GM21528 (cell line): ENCODE measurements at regions not wholly inside any gene's neighbourhood (a gene's known extent, or its start where the extent isn't known, plus 50 kb on each side); places are given as distances from the start of the nearest gene placed in this dataset.

Experiments
- ATAC-seq: cut with Tn5 transposase; IDR thresholded peaks from one replicate; pipeline ENCODE4 v1.9.1; 2021; ENCODE audit warnings: mild to moderate bottlenecking, moderate library complexity; ENCODE audit not compliant: unreplicated experiment, low FRiP score

DNA sequence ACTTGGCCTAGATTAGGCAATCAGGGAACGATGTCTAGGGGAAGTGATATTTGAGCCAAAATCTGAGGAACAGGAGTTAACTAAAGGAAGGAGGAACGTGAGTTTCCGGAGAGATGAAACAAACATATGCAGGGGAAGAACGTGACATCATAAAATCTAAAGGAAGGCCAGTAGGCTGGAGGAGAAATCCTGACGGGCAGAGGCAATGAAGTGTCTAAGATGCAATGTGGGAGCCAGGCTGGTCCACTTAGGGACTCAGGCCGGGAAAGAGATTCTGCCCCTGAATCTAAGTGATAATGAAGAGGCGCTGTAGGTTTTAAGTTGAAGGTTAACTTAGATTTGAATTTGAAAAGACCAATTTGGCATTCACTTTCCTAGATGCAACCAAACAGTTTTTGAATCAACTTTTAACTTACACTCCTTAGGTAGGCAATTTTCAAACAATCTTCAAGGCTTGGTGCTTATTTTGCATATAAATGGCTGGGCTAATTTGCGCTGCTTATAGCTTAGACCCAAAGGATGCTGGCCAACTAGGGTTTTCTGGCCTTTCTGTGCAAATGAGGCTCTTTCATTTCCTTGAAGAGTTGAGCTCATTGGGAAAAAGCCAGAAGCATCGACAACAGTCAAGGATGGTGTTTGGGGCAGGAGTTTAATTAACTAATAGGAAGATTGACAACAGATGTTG lies 221.7 kb downstream of the SOX11 start:
- no peak for ATAC-seq

DNA sequence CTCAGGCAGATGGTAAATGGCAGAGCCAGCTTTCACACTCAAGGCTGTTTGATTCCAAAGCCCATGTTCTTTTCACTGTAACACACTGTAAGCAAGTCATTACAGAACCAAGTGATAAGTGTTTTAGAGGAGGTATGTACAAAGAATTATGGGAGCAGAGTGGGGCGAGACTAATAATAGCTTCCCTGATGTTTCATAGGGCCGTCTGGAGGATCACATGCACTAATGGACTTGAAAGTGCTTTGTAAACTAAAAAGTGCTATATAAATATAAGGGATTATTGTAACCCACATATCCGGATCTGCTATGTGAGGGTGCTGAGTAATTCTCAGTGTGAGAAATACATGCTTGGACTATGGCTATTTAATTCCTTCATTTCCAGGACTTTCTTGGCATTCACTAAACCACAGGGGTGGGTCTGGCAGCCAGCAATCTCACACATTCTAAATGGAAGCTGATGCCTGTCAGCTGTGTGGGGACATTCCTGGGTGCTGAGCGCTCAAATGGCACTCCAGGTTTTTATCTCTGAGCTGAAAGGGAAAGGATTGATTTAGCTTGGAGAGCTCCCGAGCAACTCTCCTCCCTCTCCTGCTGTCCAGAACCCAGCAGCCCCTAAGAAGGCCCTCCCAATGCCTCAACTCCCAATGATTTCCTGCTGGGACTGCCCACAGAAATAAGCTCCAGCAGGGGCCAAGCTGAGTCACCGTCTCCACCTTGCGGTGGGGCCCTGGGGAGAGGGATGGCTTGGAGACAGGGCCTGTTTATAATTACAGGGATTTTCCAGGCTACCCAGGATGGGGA lies 222.8 kb downstream of the SOX11 start:
- no peak for ATAC-seq

DNA sequence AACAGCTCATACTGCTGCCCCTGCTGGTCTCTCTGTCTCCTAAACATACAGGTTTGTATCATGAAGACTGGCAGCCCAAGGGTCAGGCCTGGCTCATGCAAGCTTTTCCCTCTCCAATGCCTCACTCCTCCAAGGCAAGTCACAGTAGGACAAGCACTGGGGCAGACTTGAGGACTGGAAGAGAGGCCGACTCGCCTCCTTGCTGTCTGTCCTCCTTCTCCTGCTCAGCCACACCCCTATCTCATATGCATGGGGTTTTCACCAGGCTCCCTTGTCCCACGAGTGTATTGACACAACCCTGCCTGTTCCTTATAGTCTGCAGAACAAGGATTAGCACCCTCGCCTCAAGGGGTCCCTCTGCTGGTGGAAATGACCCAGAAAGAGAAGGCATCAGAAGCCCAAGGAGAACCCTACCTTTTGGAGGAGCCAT lies 223.7 kb downstream of the SOX11 start:
- no peak for ATAC-seq

DNA sequence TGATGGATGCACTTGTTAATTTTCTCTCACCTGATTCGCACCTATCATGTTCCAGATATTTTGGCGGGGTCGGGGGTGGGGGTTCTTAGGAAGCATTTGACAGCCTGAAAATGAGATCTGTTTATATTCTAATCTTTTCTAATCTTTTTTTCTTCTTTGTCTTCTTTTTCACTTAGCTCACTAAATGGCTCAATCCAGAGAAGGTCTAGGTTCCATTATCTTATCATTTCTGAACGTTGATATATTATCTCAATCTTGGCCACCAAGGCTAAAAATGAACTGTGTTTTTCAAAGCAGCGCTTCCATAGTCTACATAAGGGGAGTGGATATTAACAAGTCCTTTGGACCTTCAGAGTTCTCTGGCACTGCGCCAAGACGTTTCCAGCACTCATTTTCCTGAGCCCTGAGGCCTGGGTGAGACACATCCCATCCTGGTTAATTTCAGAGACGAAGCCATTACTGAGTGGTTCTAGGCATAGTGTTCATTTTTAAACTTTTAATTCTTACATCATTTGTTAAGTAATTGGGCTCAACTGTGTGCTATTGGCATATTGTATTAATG lies 229.0 kb downstream of the SOX11 start:
- no peak for ATAC-seq

DNA sequence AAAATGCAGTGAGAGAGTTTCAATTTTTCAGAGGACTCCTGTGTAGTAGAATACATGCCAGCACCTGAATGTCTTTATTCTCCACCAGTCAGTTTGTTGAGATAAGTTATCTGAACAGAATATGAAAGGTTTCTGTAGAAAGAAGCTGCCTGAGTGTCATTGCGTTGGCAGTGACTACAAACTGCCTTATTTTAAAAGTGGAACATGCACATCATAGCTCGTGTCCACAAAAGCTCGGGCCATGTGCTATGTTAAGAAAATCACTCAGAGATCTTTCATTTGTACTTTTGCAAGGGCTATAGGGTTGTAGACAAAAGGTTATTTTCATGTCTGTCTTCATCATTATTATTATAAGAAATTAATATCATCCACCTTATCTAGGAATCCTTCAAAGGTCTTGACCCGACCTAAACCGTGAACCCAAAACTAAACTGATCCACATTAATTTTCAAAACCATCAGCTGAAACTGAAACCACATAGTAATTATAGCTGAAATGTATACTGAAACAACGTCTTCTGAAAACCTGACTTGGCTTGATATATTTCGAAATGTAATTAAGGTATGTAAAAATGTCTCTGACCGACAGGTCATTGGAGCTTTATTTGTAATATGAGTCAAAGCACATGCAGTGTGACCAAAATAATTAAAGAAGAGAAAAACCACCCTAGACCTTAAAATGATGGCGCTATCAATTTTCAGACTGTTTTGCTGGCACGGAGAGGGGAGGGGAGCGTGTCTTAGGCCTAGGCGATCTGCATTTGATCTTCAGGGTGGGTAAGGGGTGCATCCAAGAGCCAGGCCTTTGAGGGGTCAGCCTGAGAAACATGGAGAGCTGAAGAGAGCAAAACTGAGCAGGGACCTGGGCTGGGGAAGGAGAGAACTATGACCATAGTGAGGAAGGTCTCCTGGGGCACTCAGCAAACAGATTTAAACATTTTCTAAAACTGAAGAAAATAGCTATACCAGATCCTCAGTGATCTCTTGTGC lies 232.1 kb downstream of the SOX11 start:
- ATAC-seq, result no peak

DNA sequence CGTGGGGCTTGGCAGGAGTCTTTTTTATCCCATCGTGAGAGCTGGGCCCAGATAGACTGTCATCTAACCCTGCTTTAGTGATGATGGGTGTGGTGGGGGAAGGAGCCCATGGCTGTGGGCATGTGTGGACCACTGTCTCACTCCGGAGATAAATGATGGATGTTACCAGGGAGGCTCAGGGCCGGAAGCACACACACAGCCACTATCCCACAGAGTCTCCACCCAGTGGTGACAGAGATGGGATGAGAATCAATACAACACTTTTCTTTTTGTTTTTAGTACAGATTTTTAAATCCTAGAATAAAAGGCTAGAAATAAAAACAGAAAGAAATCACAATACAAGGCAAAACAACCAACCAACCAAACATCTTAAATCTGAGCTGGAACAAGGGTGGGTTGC lies 233.4 kb downstream of the SOX11 start:
- ATAC-seq, result no peak

DNA sequence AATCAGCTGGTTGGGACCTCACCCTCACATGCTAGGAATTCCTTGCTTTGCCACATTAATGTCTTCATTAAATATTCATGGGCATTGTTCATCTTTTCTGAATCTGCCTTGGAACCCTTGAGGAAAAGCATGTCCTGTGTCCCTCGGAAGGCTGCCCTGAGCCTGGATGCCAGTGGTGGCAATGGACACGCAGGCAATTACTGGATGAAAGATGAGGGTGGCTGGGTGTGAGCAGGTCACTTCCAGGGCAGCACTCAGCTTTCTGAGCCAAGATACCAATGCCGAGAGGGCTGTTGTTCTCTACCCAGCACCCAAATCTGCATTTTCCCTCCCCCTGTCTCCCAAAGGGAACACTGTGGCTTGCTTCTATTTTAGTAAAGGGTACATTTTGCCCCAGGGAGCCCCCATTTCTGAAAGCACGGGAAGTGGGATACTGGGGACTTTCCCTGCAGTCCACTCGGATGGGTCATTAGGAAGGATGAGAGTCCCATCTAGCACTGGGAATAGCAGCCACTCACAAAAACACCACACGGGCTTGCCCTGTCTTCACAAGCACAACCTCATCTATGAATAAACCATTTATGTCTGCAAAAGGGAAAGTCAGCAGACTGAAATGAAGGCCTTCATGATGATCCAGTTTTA lies 234.8 kb downstream of the SOX11 start:
- no peak for ATAC-seq

DNA sequence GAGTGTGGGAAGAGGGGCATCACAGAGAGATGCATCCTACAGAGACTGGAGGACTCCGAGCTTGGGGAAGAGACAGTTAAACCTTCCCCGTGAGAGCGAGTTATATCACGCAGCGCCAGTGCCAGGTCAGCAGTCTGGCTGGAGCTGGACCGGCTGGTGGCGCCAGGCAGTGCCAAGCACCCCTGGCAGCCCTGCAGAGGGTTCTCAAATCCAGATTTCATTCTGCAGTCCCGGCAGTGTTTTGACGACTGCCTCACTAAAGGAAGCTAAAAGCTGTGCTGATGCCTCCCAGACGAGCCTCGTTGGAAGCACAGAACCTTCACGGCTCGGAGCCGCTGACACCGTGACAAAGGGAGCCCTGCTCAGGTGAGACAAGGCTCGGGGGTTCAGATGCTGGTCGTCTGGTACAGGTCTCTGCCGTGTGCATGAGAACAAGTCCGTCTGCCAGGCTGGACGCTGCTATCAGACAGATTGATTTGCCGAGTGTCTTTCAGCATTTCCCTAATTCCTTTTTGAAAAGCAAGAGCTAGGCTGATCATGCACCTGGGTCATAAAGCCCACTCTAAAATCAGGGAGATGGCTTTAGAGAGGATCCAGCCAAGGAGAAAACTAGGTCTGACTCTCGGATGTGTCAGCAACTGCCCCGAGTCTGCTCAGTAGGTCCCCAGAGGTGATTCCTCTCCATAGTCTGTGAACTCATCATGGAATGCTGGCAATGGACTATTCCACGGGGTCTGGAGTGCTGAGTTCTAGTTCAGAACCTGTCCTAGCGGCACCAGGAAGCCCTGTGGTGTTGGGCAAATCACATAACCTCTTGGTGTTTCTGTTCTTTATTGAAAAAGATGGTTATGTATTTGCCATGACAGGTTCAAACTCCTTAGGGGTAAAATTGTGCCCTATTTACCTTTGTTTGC lies 240.6 kb downstream of the SOX11 start:
- ATAC-seq, result no peak

DNA sequence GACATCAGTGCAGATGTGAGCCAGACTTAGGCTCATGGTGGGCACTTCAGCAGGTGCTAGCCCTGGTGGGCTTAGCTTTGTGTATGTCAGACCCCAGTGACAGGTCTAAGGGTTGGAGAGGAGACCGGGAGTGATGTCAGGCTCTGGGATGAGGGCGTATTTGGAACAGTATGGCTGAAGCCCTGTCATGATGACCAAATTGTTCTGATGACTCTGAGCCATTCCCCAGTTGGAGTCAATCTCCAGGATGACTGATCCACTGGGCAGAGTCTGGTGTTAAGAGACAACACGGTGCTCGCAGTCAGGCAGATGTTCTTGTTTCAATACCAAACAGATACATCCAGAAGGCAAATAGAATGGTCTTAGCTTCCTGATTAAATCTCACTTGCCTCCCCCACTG lies 241.5 kb downstream of the SOX11 start:
- no peak for ATAC-seq

DNA sequence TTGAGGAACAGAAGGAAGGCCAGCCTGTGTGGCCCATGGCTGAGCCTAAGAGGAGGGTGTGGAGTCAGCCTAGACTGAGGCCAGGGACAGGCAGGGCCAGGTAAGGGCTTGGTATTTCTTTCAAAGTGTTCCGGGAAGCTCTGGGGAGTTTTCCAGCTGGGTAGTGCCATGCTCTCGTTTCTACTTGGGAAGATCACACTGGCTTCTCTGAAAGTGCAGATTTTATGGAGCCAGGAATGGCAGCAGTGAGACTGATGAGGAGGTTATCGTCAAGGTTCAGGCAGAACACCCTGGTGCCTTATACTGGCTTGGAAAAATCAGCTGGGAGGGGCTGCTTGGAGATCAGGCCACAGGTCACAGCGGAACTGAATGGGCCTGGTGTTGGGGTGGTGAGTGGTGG lies 245.1 kb downstream of the SOX11 start:
- no peak for ATAC-seq

DNA sequence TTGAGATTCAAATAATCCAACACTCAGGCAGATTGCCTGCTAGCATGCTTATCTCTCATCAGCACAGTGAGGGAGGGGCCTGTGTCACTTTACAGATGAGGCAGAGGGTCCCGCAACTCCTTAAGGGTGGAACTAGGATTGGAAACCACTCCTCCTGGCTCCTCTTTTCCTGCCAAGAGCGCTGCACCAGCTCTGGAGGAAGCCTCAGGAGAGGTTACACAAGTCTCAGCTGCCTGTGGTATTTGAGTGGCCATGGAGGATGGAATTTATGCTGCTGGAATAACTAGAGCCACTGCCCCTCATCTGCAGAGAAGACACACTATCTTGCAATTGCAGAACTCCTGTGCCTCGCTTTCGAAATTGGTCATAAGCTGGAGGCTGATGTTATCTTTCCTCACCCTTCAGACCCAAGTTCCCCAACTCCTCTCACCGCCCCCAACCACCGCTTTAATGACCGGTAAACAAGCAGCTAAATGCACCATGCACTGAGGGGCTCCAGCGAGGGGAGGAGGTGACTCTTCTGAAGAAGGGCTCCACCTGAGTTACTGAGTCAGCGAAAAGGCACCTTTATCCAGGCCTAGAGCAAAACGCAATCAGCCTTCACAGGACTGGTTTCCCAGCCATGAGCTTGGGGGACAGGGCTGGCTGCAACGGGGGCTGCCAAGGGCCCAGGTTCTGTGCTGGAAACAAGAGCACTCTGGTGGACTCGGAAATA lies 245.8 kb downstream of the SOX11 start:
- ATAC-seq, result no peak

DNA sequence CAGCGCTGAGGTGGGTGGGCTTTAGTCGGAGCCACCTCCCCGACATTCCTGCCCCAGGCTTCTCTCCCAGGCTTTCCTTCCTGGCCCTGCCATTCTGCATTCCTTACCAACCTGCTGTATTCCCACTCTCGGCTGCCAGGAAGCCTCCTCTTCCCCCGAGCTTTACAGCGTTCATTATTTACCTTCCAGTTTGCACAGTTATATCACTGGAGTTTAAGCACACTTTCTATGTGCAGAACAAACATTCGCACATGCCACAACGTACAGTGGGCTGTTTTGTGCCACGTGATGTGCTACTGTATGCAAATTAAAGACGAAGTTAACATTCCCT lies 246.3 kb downstream of the SOX11 start:
- no peak for ATAC-seq

DNA sequence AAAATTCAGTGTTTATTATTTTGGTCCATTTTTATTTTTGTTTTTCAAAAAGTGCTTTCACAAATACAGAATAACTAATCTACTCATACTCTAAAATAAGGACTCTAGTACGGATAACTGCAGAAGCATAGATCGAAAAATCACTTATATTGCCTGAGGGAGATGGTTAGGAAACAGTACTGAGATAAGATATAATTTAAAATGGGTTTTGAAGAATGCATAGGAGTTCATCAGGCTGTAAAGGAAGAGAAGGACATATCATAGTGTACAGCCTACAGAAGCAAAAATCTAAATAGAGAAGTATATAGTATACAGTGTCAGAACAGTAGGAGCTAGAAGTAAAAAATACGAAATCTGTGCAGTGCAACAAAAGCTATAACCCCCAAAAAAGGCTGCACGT lies 247.4 kb downstream of the SOX11 start:
- no peak for ATAC-seq

DNA sequence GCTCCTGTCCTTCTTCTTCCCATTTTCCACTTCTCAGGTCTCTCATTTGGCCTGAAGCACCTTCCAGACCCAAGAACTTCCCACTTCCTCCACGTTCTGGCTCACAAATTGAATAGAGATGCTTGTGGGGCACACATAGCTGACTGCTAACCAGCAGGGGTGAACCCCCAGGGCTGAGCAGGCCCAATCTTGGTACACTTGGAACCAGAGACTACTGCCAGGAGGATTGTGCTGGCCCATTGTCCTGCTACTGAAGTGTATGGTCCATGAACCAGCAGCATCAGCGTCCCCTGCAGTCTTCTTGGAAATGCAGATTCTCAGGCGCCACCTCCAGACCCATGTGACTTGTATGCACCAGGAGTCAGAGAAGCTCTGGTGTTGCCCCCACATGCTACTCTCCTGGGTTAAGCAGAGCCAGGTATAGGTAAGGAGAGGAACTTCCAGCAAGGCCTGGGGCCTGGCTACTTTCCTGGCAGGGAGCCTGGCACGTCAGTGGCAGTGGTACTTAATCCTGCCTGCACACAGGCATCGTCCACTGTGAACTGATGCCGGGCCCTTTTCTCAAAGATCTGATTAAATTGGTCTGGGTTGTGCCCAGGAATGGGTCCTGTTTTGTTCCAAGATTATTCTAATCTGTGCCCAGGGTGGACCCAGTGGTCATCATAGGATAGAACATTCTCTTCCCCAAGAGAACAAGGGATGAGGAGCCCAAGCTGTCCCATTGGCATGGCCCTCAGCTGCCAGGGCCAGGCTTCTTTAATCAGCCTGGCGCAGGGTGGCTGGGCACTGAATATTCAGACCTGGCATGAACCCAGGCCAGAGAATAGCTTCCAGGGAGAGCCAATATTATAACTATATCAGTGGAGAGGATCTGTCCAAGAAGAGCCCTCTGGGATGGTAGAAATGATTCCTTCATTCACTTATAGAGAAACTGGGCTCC lies 248.7 kb downstream of the SOX11 start:
- ATAC-seq, result no peak

DNA sequence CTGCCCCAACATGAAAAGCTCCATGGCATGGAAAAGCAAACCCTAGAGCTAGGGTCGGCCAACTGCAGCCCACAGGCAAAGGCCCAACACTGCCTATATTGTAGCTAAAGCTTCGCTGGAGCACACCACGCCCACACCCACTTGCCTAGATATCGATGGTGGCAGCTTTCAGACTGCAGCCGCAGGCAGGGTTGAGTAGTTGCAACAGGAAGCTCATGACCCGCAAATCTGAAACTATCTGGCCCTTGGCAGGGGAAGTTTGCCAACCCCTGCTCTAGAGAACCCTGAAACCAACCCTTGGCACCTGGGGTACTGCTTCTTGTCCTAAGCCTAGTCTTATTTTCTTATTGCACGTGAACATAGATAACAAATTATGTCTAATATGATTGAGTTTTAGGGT lies 250.0 kb downstream of the SOX11 start:
- ATAC-seq, result no peak

DNA sequence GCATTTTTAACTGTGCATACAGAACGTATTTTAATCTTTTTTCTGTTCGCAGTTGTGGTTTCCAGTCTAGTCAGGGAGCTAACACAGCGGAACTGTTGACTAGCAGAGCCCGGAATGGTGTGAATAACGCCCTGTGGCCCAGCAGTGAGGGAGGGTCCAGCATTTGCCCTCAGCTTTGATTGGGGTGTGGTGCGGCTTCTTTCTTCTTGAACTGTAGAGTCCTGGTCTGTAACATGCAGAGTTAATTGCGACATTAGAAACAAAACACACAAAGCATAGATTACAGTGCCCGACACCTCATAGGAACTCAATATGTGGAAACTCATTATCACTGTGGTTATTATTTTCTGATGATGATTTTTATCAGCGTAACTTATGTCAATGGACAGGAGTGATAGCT lies 253.6 kb downstream of the SOX11 start:
- no peak for ATAC-seq

DNA sequence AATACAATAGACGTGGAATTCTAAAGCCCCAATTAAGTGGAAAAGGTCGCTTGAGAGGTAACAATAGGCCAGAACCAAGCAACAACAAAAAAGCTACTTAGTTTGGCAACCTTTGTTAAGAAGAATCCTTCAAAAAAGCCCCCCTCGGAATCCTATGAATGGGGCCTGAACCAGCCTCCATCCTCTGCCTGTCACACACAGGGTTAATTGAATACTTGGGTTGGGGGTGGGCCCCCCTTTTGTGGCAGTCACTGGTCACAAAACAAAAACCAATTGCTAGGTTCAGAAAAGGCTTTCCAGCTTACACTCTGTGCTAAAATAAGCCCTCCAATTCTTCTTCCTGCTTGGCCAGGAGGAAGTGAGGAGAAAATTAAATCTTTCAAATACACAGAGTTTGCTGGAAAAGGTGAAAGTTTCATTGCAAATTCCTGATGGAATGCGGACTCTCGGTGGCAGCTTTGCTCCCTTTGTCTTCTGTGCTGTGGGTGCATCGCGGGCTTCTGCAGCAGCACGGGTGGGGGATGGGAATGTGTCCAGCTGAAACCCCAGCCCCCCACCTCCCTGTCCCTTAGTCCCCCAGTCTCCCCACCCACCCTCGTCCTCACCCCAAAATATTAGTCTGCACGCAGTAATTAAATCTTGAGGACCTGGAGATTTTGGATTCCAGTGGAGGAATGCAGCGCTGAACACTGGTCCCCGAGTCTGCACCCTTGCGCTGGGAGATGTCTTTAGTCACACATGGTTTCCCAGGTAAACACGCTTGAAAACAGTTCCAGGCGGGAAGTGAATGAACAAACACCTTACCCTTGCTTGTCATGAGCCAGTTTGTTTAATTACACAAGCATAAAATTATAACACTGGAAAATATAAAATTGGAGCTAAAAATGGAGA lies 254.3 kb downstream of the SOX11 start:
- no peak for ATAC-seq
